Left kidney (tissue), 1 donor: ENCODE measurements at regions not wholly inside any gene's neighbourhood (a gene's known extent, or its start where the extent isn't known, plus 50 kb on each side); places are given as distances from the start of the nearest gene placed in this dataset.
"Not testable (repeated sequence)": the region's sequence is repeated elsewhere in the genome, so short reads cannot be mapped to it uniquely, and the experiment has no call there.

Experiments
- DNase-seq: peaks from one replicate; pipeline ENCODE4 v3.0.0-alpha.2; 2013

DNA sequence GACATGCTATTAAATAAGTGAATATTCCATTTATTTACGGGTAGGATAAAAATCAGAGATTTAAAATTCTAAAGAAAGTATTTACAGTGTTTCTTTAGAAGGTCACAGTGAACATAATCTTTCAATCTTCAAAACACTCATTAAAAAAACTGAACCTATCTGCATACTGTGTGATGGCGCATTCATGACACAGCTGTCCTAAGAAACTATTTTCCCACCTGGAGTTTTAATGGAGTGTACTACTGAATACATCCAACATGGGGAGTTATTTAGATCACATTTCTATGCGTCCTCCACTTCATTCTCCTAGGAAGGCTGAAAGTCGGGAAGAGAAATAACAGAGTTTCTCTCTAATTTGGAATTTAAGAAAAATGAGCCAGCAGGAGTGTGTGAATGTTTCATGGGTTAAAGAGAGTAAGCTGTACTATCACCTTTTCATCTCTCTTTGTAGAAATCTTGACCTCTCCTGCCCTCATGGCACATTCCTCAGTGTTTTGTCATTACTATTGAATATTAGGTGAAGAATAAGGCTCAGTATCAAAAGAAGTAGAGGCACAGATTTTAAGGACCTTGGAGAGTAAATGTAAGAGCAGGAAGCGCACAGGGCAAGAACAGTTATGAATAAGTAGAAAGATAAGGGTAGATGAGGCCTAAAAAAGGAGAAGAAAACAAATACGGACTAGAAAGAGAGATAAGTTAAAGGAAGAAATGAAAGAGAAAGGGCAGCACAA, 551.2 kb upstream of the TUSC1 start:
- DNase-seq = no peak

- DNase-seq = no peak
These were observed 550.0 kb upstream of the TUSC1 start for GRCh38 chr9:26228273-26228672.

- no peak for DNase-seq
These were observed 543.0 kb upstream of the TUSC1 start for GRCh38 chr9:26221290-26221689.

- no peak for DNase-seq
These were observed 542.1 kb upstream of the TUSC1 start for GRCh38 chr9:26220367-26220766.

- DNase-seq = no peak
These were observed 541.7 kb upstream of the TUSC1 start for GRCh38 chr9:26219961-26220360.

GRCh38 chr9:26216702-26217101, 538.5 kb upstream of the TUSC1 start:
- no peak for DNase-seq

DNA sequence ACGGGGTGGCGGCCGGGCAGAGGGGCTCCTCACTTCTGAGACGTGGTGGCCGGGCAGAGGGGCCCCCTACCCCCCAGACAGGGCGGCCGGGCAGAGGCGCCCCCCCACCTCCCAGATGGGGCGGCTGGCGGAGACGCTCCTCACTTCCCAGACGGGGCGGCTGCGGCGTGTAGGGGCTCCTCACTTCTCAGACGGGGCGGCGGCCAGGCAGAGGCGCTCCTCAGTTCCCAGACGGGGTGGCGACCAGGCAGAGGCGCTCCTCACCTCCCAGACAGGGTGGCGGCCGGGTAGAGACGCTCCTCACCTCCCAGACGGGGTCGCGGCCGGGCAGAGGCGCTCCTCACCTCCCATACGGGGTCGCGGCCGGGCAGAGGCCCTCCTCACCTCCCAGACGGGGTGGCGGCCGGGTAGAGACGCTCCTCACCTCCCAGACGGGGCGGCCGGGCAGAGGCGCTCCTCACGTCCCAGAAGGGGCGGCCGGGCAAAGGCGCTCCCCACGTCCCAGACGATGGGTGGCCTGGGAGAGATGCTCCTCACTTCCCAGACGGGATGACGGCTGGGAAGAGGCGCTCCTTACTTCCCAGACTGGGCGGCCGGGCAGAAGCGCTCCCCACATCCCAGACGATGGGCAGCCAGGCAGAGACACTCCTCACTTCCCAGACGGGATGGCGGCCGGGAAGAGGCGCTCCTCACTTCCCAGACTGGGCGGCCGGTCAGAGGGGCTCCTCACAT, 536.6 kb upstream of the TUSC1 start:
- DNase-seq = not testable (repeated sequence)

- DNase-seq = peak; percentile 21
These were observed 532.2 kb upstream of the TUSC1 start for GRCh38 chr9:26210338-26210851.

GRCh38 chr9:26205261-26205660, 527.0 kb upstream of the TUSC1 start:
- no peak for DNase-seq

DNA sequence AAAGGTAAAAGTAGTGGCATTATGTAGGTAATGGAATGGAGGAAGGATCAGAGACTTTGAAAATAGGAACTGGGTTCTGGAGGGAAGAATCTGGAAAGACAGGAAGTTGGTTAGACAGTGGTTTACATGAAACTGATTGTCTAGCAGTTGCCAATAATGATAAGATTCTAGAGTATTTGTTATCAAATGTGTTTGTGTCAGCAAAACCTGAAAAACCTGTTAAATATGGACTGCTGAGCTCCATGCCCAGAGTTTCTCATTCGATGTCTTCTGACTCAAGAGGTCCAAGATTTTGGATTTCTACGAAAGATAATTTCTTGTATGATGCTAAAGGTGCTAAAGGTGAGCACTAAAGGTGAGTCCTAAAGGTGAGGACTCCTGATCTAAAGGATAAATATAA, 515.0 kb upstream of the TUSC1 start:
- no peak for DNase-seq

DNA sequence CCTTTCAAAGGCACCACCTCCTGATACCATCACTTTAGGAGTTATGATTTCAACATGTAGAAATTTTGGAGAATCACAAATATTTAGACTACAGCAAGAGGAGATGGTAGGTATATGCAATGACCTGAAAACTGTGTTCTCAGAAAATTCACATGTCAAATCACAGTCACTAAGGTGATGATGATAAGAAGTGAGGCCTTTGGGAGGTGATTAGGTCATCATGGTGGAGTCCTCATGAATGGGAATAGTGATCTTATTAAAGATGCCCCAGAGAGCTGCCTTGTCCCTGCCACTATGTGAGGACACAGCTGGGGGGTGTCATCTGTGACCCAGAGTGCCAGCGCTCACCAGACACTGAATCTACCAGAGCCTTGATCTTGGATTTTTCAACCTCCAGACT, 513.5 kb upstream of the TUSC1 start:
- no peak for DNase-seq

GRCh38 chr9:26181836-26182235, 503.6 kb upstream of the TUSC1 start:
- DNase-seq = no peak

- DNase-seq = no peak
These were observed 498.4 kb upstream of the TUSC1 start for GRCh38 chr9:26176628-26177027.

- no peak for DNase-seq
These were observed 497.0 kb upstream of the TUSC1 start for GRCh38 chr9:26175264-26175663.

DNA sequence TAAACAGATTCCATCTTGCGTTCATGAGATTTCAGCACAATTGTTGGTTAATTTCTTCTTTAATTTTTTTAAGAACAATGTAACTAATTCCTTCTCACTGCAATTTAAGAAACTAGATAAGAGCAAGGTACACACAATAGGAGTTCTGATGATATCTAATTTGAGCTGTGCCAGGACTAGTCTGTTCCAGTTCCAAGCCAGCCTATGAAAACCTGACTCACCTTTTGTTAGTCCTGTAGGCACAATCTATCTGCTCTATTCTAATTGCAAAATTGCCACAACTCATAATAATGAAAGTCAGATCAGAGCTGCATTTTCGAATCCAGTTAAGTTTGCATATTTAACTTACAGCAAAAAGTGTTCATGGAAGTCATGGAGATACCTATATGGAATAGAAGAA, 494.1 kb upstream of the TUSC1 start:
- no peak for DNase-seq

- DNase-seq = no peak
These were observed 493.4 kb upstream of the TUSC1 start for GRCh38 chr9:26171691-26172090.

DNA sequence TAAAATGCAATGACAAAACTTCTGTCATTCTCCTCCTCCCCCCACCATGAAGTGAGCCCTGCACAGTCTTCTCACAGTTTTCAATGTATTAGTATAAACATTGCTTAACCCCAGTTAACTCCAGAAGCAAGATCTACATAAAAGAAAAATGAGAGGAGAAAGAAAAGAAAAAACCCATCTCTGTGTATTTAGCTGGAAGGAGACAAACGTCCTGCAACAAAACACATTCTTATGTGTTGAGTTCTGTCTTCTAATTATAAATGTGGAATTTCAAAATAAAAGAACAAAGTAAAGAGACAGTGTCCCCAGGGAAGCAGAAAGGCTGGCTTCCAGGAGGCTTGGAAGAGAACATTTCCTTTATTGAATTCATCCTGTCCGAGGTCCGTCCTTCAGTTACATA, 491.9 kb upstream of the TUSC1 start:
- no peak for DNase-seq

DNA sequence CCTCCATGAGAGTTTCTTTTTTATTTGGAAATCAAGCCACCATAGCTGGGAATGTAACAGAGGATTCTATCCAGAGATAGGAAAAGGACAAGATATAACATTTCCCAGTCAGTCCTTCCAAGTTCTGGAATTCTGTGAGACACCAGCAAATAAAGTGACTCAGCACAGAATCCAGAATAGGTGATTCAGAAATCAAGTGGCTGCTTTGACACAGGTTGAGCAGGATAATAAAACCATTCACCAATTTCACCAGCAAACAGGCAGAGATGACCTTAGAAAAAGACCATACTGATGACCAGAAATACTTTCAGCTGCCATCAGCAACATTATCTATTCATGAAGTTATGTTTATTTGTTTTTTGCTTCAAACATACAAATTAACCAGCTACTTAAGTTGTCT, 491.5 kb upstream of the TUSC1 start:
- DNase-seq = no peak

GRCh38 chr9:26166537-26166936, 488.3 kb upstream of the TUSC1 start:
- no peak for DNase-seq

DNA sequence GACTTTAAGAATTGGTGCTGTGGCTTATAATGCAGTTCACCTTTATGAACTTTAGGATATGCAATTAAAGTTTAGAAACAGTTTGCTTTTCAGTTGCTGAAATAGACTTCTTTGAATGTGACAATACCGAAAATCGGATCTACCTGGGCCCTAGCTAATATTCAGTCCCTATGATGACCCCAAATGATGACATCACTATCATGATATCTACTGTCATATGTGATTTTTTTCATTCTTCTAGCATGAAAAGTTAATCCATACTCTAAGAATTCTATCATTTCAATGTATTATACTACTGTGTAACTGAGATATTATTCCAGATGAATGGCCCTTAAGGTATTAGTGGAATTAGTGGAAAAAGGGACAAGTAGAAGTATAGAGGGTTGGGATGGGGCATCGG, 487.2 kb upstream of the TUSC1 start:
- DNase-seq = no peak

DNA sequence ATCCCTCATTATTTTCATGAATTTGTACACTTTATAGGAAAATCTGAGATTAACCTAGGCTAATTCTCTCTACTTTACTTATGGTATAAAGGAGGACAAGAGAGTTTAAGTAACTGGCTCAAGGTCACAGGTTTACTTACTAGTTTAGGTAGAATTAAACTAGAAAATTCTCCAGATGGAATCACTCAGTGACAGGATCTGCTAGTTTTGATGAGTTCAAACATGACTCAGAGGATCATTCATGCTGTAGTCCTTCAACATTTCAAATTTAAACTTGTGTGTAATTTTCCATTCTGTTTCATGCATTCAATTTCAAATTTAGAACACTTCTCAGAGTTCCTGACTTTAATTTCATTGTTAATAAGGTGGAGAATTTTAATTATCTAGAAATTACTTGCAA, 485.7 kb upstream of the TUSC1 start:
- no peak for DNase-seq

GRCh38 chr9:26159575-26160392, 481.5 kb upstream of the TUSC1 start:
- DNase-seq = no peak

- no peak for DNase-seq
These were observed 480.4 kb upstream of the TUSC1 start for GRCh38 chr9:26158631-26159150.
